ENCODE measurements at regions not wholly inside any gene's neighbourhood (a gene's known extent, or its start where the extent isn't known, plus 50 kb on each side); places are given as distances from the start of the nearest gene placed in this dataset.

DNA sequence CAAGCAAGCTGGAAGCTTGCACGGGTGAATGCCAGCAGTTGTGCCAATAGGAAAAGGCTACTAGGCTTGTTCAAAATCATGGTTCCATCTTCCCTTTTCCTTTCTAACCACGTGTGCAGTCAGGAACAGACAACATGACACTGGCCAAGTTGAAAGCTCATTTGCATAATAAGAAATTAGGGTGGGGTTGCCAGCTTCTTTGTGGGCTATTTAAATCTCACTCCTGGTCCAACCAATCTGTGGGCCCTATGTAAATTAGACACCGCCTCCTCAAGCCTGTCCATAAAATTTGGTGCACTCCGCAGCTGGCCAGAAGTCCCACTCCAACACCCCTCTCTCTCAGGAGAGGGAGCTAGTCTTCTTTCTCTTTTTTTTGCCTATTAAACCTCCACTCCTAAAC, 1948.4 kb upstream of the PIK3C3 start:
- no peak for DNase-seq (ENCODE audit: low read depth in 2 of 2)

DNA sequence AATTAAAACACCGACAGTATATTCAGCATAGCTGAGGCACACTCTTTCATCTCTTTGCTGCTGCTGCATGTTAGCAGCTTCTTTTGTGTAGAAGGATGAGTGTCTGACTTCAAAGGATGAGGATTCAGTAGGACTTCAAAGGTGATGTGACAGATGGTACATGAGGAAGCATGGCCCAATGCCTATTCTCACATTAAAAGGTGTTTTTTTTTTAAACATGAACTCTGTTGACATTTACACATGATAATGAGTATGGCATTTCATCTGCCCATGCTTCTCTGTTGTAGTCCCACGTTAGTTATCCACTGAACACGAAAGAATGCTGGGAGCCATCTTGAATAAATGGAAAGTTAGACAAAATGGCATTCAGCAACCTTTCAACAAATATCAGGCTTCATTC, 1950.8 kb upstream of the PIK3C3 start:
- no peak for DNase-seq (ENCODE audit: low read depth in 2 of 2)

DNA sequence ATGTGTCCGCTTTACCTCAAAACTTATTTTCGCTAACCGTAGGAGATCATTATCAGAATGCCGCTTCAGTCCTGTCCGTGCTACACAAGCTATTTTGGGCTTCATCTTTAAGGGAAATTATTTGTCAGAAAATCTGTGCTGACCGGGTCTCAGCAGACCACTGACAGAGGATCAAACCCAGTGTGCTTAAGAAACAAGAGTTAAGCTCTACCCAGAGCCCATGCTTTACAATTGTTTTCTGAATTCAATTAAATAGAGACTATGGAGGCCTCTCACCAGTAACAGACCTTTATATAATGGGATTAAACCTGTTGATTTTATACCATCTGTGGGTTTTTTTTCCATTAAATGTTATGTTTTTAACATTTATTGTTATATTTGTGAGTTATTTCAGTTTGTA, 1956.7 kb upstream of the PIK3C3 start:
- no peak for DNase-seq (ENCODE audit: low read depth in 2 of 2)

DNA sequence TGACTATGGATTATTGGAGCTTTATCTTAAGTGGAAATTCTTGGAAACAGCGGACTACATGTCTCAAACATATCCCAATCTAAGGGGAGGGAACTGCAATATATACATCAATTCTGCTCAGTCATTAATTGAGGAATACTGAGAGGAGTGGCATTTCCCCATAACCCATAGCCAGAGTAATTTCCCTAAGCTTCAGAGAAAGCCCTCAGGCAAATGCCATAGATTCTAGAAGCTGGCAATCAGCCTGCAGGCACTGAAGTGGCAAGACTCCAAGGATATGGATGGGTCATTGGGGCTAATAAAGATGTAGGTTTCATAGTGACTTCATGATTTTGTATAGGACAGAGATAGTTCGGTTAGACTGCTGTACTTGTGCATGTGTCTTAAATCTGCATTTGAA, 1960.5 kb upstream of the PIK3C3 start:
- DNase-seq (ENCODE audit: low read depth in 2 of 2), result no peak

DNA sequence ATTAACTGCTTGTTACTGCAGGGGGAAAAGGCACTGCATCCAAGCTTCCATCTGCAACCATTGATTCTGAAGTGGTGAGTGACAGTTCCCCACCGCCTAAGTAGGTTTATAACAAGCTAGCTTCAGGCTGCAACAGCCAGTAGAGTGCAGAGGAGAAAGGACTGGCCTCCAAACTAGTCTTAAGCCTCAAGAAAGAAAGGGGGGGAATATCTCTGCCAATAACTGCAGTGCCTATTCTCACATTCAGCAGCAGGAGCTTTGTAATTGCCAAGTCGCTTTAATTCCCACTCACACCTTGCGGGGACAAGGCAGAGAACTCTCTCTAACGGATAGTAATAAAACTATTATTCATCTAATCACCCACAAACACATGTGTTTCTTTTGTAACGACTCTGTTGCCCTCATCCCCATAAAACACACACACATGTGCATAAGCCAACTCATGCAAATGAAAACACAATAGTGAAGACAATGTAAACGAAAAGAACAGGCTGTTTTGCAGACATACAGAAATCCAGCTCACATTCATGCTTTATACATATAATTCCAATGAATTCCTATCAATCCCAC, 1963.3 kb upstream of the PIK3C3 start:
- DNase-seq (ENCODE audit: low read depth in 2 of 2), result no peak

DNA sequence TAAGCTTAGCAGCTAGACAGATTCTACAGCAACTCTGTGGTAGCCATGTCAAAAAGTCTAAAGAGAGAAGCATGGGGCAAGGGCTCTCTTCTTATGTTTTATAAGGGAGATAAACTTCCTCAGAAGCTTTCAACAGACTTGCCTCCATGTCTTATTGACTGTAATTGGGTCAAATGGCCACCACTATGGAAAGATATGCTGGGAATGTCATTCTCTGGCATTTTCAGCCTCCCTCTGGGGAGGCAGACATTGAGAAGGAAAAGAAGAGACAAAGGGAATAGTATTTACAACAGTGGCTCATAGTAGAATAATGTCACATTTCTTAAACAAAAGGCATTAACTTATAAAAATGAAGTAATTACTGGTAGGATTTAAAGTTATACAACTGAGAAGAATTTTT, 1964.5 kb upstream of the PIK3C3 start:
- no peak for DNase-seq (ENCODE audit: low read depth in 2 of 2)

DNA sequence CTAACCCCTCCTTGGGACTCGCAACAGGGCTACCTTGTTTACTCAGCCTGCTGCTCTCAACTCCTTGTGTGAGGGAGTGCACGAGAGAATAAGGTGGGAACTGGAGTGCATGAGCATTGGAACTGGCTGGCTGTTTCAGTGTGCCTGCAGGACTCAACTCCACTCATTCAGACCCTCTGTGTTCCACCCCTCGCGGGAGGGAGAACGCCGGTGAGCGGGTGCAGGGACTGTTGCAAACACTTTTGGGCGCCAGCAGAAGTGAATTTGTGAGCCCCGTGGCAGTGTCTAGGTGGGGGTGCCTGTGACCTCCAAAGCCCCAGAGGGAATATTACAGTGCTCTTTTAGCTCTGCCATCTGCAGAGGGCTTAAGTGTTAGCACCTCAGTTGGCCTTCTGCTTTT, 1978.3 kb upstream of the PIK3C3 start:
- DNase-seq (ENCODE audit: low read depth in 2 of 2), result no peak

DNA sequence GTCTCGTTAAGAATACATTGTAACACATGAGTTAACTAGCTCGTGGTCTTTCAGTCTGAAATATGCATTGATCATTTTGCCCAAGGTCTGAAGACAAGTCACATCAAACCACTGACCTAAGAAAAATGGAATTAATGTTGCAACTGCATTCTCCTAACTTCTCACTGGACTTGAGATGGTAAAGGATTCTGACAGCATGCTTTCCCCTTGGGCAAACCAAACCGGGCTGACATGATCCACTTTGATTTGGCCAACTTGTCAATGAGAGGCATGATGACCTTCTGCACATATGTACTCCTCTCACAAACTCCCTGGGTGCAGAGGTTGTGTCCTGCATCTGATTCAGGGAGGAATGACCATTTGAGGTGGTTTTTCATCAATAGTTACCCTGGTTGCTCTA, 1982.5 kb upstream of the PIK3C3 start:
- DNase-seq (ENCODE audit: low read depth in 2 of 2), result no peak

DNA sequence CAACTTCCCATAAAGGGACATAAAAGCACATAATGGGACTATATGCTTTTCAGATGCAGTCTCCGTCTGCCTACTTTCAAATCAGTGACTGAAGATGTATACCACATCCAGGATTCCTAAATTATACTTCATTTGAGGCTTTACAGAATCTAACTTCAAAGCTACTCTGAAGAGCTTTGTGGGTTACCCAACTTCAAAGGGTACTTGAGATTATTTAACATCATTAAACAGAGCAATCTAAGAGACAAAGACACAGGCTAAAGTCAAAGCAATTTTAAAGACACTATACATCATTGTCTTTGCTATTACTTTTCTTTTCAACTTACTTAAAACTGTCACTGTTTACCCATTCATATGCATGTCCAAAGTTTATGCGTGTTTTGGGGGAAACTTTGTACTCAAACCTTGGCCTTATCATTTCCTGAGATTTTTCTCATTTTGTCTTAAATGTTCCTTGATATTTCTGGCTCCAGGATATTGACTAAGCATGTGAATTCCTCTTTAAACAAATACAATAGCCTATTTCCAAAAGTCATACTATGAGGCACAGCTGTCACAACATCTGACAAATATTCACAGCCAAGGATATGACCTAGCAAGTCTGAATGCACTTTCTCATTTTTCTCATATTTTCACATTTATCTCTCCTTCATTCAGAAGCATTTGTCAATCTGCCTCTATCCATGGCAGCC, 1985.1 kb upstream of the PIK3C3 start:
- DNase-seq (ENCODE audit: low read depth in 2 of 2), result no peak

DNA sequence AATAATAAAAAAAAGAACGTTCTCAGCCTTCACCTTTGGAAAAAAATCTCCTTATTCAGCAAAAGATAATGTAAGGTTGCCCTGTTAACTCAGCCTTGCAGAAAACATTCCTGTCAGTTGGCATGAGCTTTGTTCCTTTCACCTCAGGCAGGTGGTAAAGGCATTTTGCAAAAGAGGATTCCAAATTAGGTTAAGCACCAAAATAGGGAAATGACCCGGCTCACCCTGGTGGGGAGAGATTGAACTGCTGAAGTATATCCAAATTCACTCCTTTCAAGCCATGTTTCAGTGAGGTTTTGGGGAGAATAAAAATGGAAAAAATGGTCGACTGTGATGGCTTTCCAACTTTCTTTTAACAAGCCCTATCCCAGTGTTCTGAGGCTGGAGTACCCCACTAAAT, 1988.8 kb upstream of the PIK3C3 start:
- no peak for DNase-seq (ENCODE audit: low read depth in 2 of 2)

DNA sequence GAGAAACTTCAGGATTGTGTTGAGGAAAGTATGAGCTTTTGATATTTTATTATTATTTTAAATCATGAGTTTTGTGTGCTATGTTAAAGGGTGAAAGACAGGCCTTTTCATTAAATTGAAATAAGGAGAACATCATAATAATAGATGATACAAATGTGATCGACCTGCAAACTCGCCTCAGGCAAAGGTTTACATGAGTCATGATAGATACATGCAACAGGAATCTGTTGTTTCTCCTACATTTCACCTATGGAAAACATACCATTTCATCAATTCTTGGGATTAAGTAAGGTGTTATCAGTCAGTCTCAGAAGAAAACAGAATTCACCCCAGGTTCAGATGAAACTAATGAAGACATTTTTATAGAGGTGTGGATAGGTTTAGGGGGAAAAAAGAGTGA, 1992.5 kb upstream of the PIK3C3 start:
- DNase-seq (ENCODE audit: low read depth in 2 of 2), result no peak

DNA sequence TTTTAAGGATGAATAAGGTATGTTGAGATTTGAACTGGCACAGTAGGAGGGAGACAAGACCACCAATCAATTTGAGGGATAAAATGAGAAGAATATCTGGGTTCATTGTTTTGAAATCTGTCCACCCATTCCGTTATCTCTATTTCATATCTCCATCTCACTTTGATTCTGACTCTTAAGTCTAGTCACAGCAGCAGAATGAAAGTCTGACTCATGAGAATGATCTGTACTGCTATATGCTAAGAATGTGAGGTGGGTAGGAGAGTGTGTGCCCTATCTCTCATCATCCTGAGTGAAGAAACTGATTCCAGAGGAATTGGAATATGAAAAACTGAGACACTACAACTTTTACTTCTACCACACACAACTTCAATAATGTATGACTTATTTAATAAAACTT, 1994.5 kb upstream of the PIK3C3 start:
- no peak for DNase-seq (ENCODE audit: low read depth in 2 of 2)

DNA sequence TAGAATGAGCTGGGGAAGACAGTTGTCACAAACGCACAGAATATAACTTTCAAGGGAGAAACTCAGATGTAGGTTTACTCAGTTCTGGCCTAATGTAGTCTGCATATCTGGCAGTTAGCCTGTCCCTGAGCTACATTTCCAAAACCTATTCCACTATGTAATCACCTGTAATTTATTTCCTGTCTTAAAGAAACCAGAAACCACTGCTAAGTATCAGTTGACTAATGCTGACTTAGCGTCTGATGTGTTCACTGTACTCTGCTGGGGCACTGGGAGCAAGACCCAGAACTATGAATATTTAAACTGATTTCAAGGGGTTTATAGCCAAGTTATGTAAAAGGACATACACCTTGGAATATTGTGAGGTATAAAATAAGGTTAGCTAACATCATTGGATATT, 1995.2 kb upstream of the PIK3C3 start:
- DNase-seq (ENCODE audit: low read depth in 2 of 2), result no peak

DNA sequence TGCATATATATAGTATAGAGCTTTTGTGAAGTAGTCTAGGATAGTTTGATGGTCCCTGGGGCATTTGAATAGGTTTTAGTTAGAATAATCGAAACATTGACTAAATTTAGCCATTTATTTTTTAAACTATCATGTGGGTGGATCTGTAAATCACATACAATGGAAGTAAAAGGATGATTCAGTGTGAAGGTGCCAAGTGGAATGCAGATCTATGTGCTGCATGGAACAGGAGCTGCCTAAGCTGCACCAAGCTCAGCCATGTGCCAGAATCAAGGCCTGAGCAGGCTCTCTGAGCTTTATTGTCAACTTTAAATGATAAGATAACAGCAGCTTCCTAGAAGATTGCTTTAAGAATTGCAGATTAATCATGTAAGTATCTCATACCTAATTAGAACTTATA, 1996.2 kb upstream of the PIK3C3 start:
- DNase-seq (ENCODE audit: low read depth in 2 of 2), result no peak

DNA sequence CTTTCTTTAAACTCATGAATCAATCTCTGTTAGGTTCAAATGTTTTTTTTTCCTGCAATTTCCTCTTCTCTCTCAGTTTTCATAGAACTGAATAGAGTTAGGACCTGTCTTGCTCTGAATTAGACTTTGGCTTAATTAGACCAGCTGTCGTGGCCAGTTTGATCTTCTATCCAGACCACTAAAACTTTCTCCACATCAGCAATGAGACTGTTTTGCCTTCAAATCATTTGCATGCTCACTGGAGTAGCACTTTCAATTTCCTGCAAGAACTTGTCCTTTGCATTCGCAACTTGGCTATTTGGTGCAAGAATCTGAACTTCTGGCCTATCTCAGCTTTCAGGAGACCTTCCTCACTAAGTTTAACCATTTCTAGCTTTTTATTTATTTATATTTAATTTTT, 2002.2 kb upstream of the PIK3C3 start:
- DNase-seq (ENCODE audit: low read depth in 2 of 2), result no peak

DNA sequence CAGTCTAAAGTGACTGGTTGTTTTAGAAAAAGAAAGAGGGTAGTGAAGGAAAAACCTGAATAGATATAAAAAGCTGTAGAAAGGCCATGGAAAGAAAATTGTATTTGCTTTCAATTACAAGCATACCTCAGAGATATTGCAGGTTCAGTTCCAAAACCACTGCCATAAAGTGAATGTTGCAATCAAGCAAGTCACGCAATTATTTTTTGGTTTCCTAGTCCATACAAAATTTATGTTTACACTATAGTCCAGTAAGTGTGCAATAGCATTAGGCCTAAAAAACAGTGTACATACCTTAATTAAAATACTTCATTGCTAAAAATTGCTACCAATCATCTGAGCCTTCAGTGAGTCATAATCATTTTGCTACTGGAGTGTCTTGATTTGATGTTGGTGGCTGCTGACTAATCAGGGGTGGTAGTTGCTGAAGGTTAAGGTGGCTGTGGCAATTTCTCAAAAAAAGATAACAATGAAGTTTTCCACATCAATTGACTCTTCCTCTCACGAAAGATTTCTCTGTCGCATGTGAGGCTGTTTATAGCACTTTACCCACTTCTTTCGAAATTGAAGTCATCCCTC, 2003.8 kb upstream of the PIK3C3 start:
- no peak for DNase-seq (ENCODE audit: low read depth in 2 of 2)

DNA sequence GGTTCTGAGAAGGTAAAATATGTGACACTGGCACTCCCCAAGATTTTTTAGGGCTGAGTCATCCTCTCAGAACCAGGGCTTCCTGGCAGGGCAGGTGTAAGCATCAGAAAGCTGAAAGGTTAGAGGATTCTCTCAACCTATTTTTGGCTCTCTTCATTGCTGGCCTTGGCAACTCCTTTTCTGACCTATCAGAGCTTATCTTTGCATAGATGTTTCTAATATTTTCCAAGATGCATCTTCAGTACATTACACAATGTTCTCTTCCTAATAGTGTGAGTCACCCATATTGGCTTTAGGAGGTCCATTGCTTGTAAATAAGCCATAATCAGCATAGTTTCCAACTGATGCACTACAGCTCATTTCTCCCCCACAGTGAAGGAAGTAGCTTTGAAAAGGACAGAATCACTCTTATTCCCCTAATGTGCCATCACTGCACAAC, 2008.4 kb upstream of the PIK3C3 start:
- no peak for DNase-seq (ENCODE audit: low read depth in 2 of 2)

DNA sequence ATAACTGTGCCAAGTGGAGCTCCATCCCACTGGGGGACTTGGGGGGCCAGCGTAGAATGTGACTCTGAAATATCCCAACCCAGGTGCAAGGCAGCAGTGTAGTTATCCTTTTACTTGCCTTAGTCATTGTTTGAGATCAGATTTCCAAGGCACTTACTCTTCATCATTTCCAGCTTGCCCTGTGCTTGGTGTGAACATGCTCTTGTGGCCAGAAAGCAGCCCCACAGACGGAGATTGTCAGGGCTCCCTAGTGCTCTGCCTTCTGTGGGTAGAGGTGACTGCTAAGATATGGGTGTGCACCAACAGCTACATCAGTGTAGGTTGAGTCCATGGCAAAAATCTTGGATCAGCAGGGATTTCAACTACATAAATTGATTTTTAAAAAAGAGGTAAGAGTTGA, 2010.0 kb upstream of the PIK3C3 start:
- no peak for DNase-seq (ENCODE audit: low read depth in 2 of 2)

DNA sequence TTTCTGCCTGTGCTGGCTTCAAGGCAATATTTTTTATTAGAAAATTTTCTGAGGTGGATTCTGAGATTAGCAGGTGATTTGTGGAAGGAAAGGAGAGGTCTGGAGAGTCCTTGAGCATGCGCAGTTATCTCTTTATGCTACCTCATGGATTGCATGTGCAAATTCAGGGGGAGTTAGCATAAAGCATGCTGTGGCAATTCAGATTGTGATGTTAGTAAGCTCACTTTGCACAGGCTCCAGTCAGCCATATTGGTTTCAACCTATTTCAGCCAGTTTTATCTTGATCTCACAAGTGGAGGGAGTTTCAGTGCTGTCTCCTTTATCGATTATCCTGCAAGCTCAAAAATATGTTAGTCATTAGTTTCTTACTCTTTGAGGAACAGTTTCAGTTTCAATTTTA, 2012.3 kb upstream of the PIK3C3 start:
- DNase-seq (ENCODE audit: low read depth in 2 of 2), result no peak

DNA sequence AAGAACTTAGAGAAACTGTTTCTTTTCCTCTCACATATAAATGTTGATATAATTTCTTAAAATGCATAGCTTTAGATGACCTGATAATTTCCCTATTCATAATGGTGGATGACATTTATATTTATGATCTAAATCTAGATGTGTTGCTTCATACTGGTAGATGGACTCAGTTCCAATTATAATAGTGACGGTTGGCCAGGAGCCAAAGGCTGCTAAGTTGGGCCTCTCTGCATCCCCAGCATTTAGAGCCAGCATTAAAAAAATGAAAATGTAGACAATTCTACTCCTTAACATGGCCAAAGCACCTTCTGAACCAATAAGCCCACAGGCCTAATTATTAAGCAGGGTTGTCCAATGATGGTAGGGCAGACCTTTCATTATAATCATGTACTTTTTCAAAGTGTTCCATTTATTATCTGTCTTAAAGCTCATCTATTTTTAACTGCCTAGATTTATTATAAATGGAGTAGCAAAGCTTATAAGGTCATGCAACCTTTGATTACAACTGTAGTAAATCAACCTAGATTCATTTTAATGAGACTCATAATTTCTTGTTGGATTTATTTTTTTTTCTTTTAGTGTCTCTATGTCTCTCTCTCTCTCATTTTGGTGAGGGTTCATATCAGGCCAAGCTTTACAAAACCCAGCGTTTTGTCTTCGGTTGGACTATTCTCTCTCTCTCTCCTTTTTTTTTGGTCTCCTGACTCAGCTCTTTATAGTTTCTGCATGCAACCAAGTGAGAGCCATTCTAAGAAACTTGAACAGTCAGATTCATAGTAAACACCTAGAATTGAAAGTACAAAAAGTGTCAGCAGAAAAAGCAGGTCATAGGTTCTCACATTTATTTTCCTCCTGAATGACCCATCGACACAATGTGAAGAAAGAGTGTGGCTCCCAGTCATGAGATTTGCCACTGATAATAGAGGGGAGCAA, 2016.1 kb upstream of the PIK3C3 start:
- no peak for DNase-seq (ENCODE audit: low read depth in 2 of 2)

DNA sequence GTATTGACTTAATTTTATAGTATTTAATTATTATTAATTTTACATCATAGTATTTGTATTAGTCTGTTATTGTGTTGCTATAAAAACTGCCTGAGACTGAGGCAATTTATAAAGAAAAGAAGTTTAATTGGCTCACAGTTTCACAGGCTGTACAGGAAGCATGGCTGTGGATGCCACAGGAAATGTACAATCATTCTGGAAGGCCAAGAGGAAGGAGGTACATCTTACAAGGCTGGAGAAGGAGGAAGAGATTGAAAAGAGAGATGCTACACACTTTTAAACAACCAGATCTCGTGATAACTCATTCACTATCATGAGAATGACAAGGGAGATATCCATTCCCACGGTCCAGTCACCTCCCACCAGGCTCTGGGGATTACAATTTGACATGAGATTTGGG, 2019.4 kb upstream of the PIK3C3 start:
- no peak for DNase-seq (ENCODE audit: low read depth in 2 of 2)

DNA sequence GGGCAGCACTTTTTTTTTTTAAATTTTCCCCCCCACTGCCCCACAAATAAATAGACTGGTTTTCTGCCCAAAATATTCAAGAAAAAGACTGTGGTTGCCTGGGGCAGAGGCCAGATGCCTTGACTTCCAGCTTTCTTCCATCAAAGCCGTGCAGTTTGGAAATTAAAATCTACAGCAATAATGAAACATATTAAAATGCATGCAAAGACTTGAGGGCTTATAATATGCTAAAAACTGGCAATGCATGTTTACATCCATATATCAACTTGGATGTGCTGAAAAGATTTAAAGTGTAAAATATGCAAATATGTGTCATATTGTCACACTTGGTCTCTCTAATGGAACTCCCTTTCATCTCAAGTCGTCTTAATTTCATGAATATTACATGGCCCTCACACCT, 2036.2 kb upstream of the PIK3C3 start:
- DNase-seq (ENCODE audit: low read depth in 2 of 2), result no peak

Measured in stimulated activated CD4-positive, alpha-beta T cell treated with anti-CD3 and anti-CD28 coated beads, Interleukin-1b, Interleukin-23, amount 100 ng/mL, for 4 hours (primary cell).